Activated CD8-positive, alpha-beta T cell treated with anti-CD3 and anti-CD28 coated beads for 36 hours (primary cell): ENCODE measurements at regions not wholly inside any gene's neighbourhood (a gene's known extent, or its start where the extent isn't known, plus 50 kb on each side); places are given as distances from the start of the nearest gene placed in this dataset.

ENCODE experiments used
- ATAC-seq: fragments of 200-7000 bp; cut with Tn5 transposase; one replicate; pipeline ENCODE4 v1.10.0; 2021; ENCODE audit warnings: mild to moderate bottlenecking, moderate library complexity
- CTCF ChIA-PET: fragments of 350-600 bp; sonication (Branson Sonifier 250); formaldehyde crosslinking; loops from one replicate; lab custom pipeline; 2021; ENCODE audit warnings: antibody characterized with exemption; lab: Charles Lee
- POLR2A ChIA-PET: fragments of 350-600 bp; sonication (Branson Sonifier 250); formaldehyde crosslinking; loops from one replicate; lab custom pipeline; 2021; ENCODE audit warnings: antibody characterized with exemption; lab: Charles Lee
- DNase-seq: peaks from one replicate; pipeline ENCODE4 v3.0.0-alpha.2; 2020
- H3K27ac Mint-ChIP-seq: one replicate; pipeline ENCODE4 v1.8.0; 2021; ENCODE audit warnings: mild to moderate bottlenecking, mixed read lengths
- H3K27me3 Mint-ChIP-seq: one replicate; pipeline ENCODE4 v1.8.0; 2021; ENCODE audit warnings: mixed read lengths
- H3K36me3 Mint-ChIP-seq: one replicate; pipeline ENCODE4 v1.8.0; 2021; ENCODE audit warnings: low read depth, mixed read lengths
- H3K4me1 Mint-ChIP-seq: one replicate; pipeline ENCODE4 v1.8.0; 2021; ENCODE audit warnings: low read depth, mixed read lengths
- H3K4me3 Mint-ChIP-seq: one replicate; pipeline ENCODE4 v1.8.0; 2021; ENCODE audit warnings: mild to moderate bottlenecking, moderate library complexity, mixed read lengths
- H3K9me3 Mint-ChIP-seq: one replicate; pipeline ENCODE4 v1.8.0; 2021; ENCODE audit warnings: mixed read lengths
- intact Hi-C: fragments of 100-400 bp; cut with micrococcal nuclease; formaldehyde crosslinking; loops from one replicate; pipeline ENCODE4 v1.10.0; 2022
- TF ChIP-seq, protein P1 (sequence below): fragments of 200-600 bp; IDR thresholded peaks from one replicate; pipeline ENCODE4 v1.8.0; 2022; ENCODE audit warnings: antibody characterized with exemption, mild to moderate bottlenecking

GRCh38 chr18:71630696-71631095, 913.4 kb downstream of the CBLN2 start:
- intact Hi-C loops: no loop called here

DNA sequence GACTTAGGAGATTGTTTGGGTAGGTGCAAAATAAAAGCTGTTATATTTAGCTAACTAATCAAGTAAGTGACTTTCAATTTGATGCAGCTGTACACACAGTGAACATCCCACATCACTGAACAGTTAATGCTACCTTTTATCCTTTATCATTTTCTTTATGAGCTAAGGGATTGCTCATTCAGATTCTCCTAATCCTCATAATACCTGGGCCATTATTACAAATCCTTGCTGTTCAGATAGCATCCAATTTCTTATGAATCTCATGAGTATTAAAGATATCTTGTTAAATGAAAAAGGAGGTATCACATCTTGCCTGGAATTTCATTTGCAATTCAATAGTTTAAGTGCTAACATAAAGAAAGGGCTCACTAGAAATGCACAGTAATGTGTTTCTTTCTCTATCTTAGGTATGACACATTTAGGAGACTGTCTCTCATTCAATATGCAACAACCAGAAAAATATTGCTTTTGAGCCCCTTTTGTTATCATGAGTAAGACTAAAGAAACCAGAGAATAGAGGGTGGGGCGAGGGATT, 918.5 kb downstream of the CBLN2 start:
- Mint-ChIP-seq H3K27me3 (no peaks in the 10 kb centered on the region), H3K9me3 (no peaks in the 10 kb centered on the region)

More at GRCh38 chr18:71630696-71631095, 913.4 kb downstream of the CBLN2 start:
- Mint-ChIP-seq H3K9me3 (no peaks in the 10 kb centered on the region), H3K36me3 (no peaks in the 10 kb centered on the region), H3K27ac (no peak overlapping the region), H3K4me1 (no peaks in the 10 kb centered on the region), H3K4me3 (no peak overlapping the region), H3K27me3 (no peaks in the 10 kb centered on the region)
- no peak for ATAC-seq
- TF ChIP-seq, protein P1, sequence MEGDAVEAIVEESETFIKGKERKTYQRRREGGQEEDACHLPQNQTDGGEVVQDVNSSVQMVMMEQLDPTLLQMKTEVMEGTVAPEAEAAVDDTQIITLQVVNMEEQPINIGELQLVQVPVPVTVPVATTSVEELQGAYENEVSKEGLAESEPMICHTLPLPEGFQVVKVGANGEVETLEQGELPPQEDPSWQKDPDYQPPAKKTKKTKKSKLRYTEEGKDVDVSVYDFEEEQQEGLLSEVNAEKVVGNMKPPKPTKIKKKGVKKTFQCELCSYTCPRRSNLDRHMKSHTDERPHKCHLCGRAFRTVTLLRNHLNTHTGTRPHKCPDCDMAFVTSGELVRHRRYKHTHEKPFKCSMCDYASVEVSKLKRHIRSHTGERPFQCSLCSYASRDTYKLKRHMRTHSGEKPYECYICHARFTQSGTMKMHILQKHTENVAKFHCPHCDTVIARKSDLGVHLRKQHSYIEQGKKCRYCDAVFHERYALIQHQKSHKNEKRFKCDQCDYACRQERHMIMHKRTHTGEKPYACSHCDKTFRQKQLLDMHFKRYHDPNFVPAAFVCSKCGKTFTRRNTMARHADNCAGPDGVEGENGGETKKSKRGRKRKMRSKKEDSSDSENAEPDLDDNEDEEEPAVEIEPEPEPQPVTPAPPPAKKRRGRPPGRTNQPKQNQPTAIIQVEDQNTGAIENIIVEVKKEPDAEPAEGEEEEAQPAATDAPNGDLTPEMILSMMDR: no peak
- no peak for DNase-seq
- ChIA-PET CTCF (no interaction called here), POLR2A (no interaction called here)

GRCh38 chr18:71598374-71598773, 945.8 kb downstream of the CBLN2 start:
- Mint-ChIP-seq H3K36me3 (no peaks in the 10 kb centered on the region), H3K4me3 (no peak overlapping the region), H3K27me3 (no peaks in the 10 kb centered on the region), H3K4me1 (no peaks in the 10 kb centered on the region), H3K27ac (no peak overlapping the region), H3K9me3 (no peaks in the 10 kb centered on the region)
- ChIA-PET POLR2A (no interaction called here), CTCF (interaction anchor here (0.9 kb wide), 1 partner anchor 16 kb away, joined by 3 read pairs; no protein-coding TSS in a partner anchor)
- TF ChIP-seq, protein P1: no peak
- intact Hi-C loops: no loop called here
- no peak for ATAC-seq
- DNase-seq: no peak

More for the DNA sequence above, 918.5 kb downstream of the CBLN2 start:
- Mint-ChIP-seq H3K36me3 (no peaks in the 10 kb centered on the region), H3K27ac (no peak overlapping the region), H3K4me3 (no peak overlapping the region), H3K4me1 (no peaks in the 10 kb centered on the region)
- ChIA-PET POLR2A (no interaction called here), CTCF (no interaction called here)
- intact Hi-C loops: no loop called here
- DNase-seq (no peak), ATAC-seq (no peak)
- TF ChIP-seq, protein P1: no peak

GRCh38 chr18:71597219-71597618, 946.9 kb downstream of the CBLN2 start:
- Mint-ChIP-seq H3K36me3 (no peaks in the 10 kb centered on the region), H3K9me3 (no peaks in the 10 kb centered on the region), H3K4me1 (no peaks in the 10 kb centered on the region), H3K27me3 (no peaks in the 10 kb centered on the region), H3K4me3 (no peak overlapping the region), H3K27ac (no peak overlapping the region)
- TF ChIP-seq, protein P1: no peak
- intact Hi-C loops: no loop called here
- no peak for DNase-seq
- ChIA-PET POLR2A (no interaction called here), CTCF (no interaction called here)
- ATAC-seq: no peak

DNA sequence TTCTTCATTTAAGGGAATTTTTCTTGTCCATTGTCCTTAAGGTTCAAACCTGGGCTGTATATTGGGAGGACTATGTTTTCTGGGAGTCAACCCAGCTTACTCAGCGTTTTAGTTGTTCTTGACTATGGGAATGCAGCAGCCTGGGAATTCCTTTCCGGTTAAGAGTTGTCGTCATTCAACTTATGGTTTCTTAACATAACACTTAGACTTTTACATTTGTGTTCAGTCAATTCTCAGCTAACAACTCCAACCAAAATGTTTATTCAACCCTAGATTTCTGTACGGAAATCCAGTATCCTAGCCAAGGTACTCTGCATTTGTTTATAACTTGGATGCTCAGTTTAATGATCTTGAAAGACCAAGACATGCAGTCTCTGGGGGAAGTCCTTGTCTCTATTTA, 960.9 kb downstream of the CBLN2 start:
- H3K9me3 Mint-ChIP-seq: no peaks in the 10 kb centered on the region
- no peak for ATAC-seq
- TF ChIP-seq, protein P1: no peak
- ChIA-PET POLR2A (no interaction called here), CTCF (no interaction called here)
- H3K4me1 Mint-ChIP-seq: no peaks in the 10 kb centered on the region
- no peak overlapping the region for H3K27ac Mint-ChIP-seq
- H3K4me3 Mint-ChIP-seq: no peak overlapping the region
- intact Hi-C loops: no loop called here
- no peaks in the 10 kb centered on the region for H3K27me3 Mint-ChIP-seq
- DNase-seq: no peak
- H3K36me3 Mint-ChIP-seq: no peaks in the 10 kb centered on the region
